Neuronal stem cell (in vitro differentiated cells): ENCODE measurements at regions not wholly inside any gene's neighbourhood (a gene's known extent, or its start where the extent isn't known, plus 50 kb on each side); places are given as distances from the start of the nearest gene placed in this dataset.

Source experiments
- DNase-seq: peaks from one replicate; pipeline ENCODE4 v3.0.0-alpha.2; 2013; ENCODE audit warnings: low spot score
- H2AFZ ChIP-seq: one replicate; pipeline ENCODE4 v1.6.1; 2013; ENCODE audit warnings: mild to moderate bottlenecking, low read length, inconsistent platforms
- H2AK5ac ChIP-seq: 2 replicates; pipeline ENCODE4 v1.6.1; 2013; ENCODE audit warnings: low read depth, mild to moderate bottlenecking, inconsistent platforms, low read length, moderate library complexity, mixed read lengths
- H2BK120ac ChIP-seq: 2 replicates; pipeline ENCODE4 v1.6.1; 2013; ENCODE audit warnings: low read depth, mild to moderate bottlenecking, inconsistent platforms, low read length, moderate library complexity, mixed read lengths
- H2BK12ac ChIP-seq: one replicate; pipeline ENCODE4 v1.6.1; 2013; ENCODE audit warnings: low read length, inconsistent platforms
- H2BK15ac ChIP-seq: 2 replicates; pipeline ENCODE4 v1.6.1; 2013; ENCODE audit warnings: mild to moderate bottlenecking, low read length, inconsistent platforms, mixed read lengths
- H2BK5ac ChIP-seq: one replicate; pipeline ENCODE4 v1.6.1; 2013; ENCODE audit warnings: inconsistent platforms, mild to moderate bottlenecking, low read length, moderate library complexity
- H3K14ac ChIP-seq: one replicate; pipeline ENCODE4 v1.6.1; 2013; ENCODE audit warnings: low read length, inconsistent platforms
- H3K18ac ChIP-seq: 2 replicates; pipeline ENCODE4 v1.6.1; 2013; ENCODE audit warnings: low read length, inconsistent platforms
- H3K23ac ChIP-seq: 2 replicates; pipeline ENCODE4 v1.6.1; 2013; ENCODE audit warnings: low read depth, mild to moderate bottlenecking, mixed read lengths, low read length, inconsistent platforms; ENCODE audit not compliant: poor library complexity
- H3K27ac ChIP-seq: replicated peaks from 3 replicates; pipeline ENCODE4 v1.5.1; 2013; ENCODE audit warnings: low read length, inconsistent platforms
- H3K27me3 ChIP-seq, 3 experiments: 2 replicates each; pipeline ENCODE4 v1.6.1; 2013; ENCODE audit warnings: low read length in 3 of 3, mild to moderate bottlenecking in 2 of 3, inconsistent platforms in 1 of 3, low read depth in 1 of 3, mixed read lengths in 1 of 3, moderate library complexity in 1 of 3; ENCODE audit not compliant: control insufficient read depth in 3 of 3, insufficient read depth in 3 of 3
- H3K36me3 ChIP-seq, 2 donors: replicated peaks in 1 of 2; 2 replicates each; pipeline ENCODE4 v1.6.1; 2013; ENCODE audit warnings: low read length in 2 of 2; ENCODE audit not compliant: control insufficient read depth in 2 of 2, insufficient read depth in 2 of 2
- H3K4ac ChIP-seq: 2 replicates; pipeline ENCODE4 v1.6.1; 2013; ENCODE audit warnings: inconsistent platforms, mild to moderate bottlenecking, low read length, moderate library complexity
- H3K4me1 ChIP-seq, 2 donors: 1 replicate in 1 of 2; 2 replicates in 1 of 2; pipeline ENCODE4 v1.6.1; 2013; ENCODE audit warnings: low read length in 2 of 2, low read depth in 1 of 2; ENCODE audit not compliant: control insufficient read depth in 2 of 2, insufficient read depth in 1 of 2
- H3K4me2 ChIP-seq: one replicate; pipeline ENCODE4 v1.6.1; 2013; ENCODE audit warnings: mild to moderate bottlenecking, low read length, inconsistent platforms; ENCODE audit not compliant: insufficient read depth, poor library complexity, severe bottlenecking
- H3K4me3 ChIP-seq, 2 donors: 2 replicates each; pipeline ENCODE4 v1.5.1; 2013; ENCODE audit warnings: low read length in 2 of 2, mild to moderate bottlenecking in 2 of 2, inconsistent platforms in 1 of 2, moderate library complexity in 1 of 2
- H3K79me1 ChIP-seq: one replicate; pipeline ENCODE4 v1.6.1; 2013; ENCODE audit warnings: low read depth, mild to moderate bottlenecking, inconsistent platforms, low read length, moderate library complexity
- H3K9ac ChIP-seq: one replicate; pipeline ENCODE4 v1.6.1; 2013; ENCODE audit warnings: mild to moderate bottlenecking, low read depth, low read length, inconsistent platforms; ENCODE audit not compliant: poor library complexity
- H3K9me3 ChIP-seq, 2 donors: replicated peaks in 1 of 2; 2 replicates each; pipeline versions ENCODE3 to v1.6.1; 2013; ENCODE audit warnings: low read length in 2 of 2, mild to moderate bottlenecking in 2 of 2, inconsistent platforms in 1 of 2, low read depth in 1 of 2, mixed read lengths in 1 of 2, moderate library complexity in 1 of 2; ENCODE audit not compliant: control insufficient read depth in 2 of 2, insufficient read depth in 1 of 2
- H4K8ac ChIP-seq: one replicate; pipeline ENCODE4 v1.6.1; 2013; ENCODE audit warnings: low read depth, mild to moderate bottlenecking, inconsistent platforms, low read length, moderate library complexity
- H4K91ac ChIP-seq: one replicate; pipeline ENCODE4 v1.6.1; 2013; ENCODE audit warnings: low read length, low read depth, mild to moderate bottlenecking, inconsistent platforms; ENCODE audit not compliant: poor library complexity
- WGBS, 2 donors: extraction: QIAGEN DNeasy Blood & Tissue Kit; methylation state at CpG; one replicate each; pipeline ENCODE4 v1.1.7; 2013; ENCODE audit warnings: missing lambda C conversion rate in 2 of 2, mixed read lengths in 1 of 2; ENCODE audit not compliant: insufficient read length in 2 of 2, insufficient replicate concordance in 1 of 2; ENCODE audit errors: extremely low coverage in 2 of 2; 5-methylcytosine and 5-hydroxymethylcytosine counted together

GRCh38 chr2:59887366-59887765, 666.1 kb downstream of the BCL11A start:
- H3K4me2 ChIP-seq, result no peak overlapping the region
- no peaks in the 10 kb centered on the region for H3K79me1 ChIP-seq
- H3K9me3 ChIP-seq, result no peaks in the 10 kb centered on the region
- no peak overlapping the region for H2BK15ac ChIP-seq
- H2BK5ac ChIP-seq, result no peak overlapping the region
- H2BK12ac ChIP-seq, result no peak overlapping the region
- H2AFZ ChIP-seq, result no peak overlapping the region
- no peak overlapping the region for H3K9ac ChIP-seq
- no peak overlapping the region for H4K91ac ChIP-seq
- H2AK5ac ChIP-seq, result no peak overlapping the region
- no CpG with 5 or more reads among the region's 3 CpGs for WGBS, 2 donors
- H3K4ac ChIP-seq, result no peak overlapping the region
- no peak overlapping the region for H4K8ac ChIP-seq
- H3K18ac ChIP-seq, result no peak overlapping the region
- no peaks in the 10 kb centered on the region for H3K4me1 ChIP-seq
- no peak overlapping the region for H2BK120ac ChIP-seq
- no peak overlapping the region for H3K27ac ChIP-seq
- H3K14ac ChIP-seq, result no peak overlapping the region
- H3K23ac ChIP-seq, result no peak overlapping the region
- DNase-seq, result no peak
- no peak overlapping the region for H3K4me3 ChIP-seq
- no peaks in the 10 kb centered on the region for H3K36me3 ChIP-seq
- H3K27me3 ChIP-seq, result no peaks in the 10 kb centered on the region

DNA sequence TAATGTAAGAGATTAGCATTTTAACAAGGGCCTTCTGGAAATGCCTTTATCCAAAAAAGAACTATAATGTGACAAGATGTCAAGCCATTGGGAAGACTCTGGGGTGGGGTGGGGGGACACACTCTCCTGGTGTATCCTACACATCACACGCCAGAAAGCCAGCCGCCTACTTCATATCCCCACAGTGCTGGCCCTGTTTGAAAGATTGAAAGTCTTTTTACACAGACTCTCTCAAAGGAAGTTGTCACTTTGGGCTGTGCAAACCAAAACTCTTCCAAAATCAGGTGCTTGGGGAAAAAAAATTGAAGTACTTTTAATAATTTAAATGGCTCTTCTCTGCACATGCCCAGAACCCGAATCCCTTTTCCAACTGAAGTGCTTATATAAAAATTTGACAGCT, 666.7 kb downstream of the BCL11A start:
- DNase-seq, result no peak
- no peak overlapping the region for H2AK5ac ChIP-seq
- H3K27ac ChIP-seq, result no peak overlapping the region
- H2BK12ac ChIP-seq, result no peak overlapping the region
- no peak overlapping the region for H4K91ac ChIP-seq
- H3K4ac ChIP-seq, result no peak overlapping the region
- no peaks in the 10 kb centered on the region for H3K79me1 ChIP-seq
- no peak overlapping the region for H2AFZ ChIP-seq
- H3K18ac ChIP-seq, result no peak overlapping the region
- no peak overlapping the region for H2BK5ac ChIP-seq
- H3K36me3 ChIP-seq, result no peaks in the 10 kb centered on the region
- no CpG with 5 or more reads among the region's 3 CpGs for WGBS, 2 donors
- no peak overlapping the region for H3K14ac ChIP-seq
- no peak overlapping the region for H3K4me3 ChIP-seq
- H3K4me1 ChIP-seq, result no peaks in the 10 kb centered on the region
- H2BK15ac ChIP-seq, result no peak overlapping the region
- no peak overlapping the region for H3K4me2 ChIP-seq
- H2BK120ac ChIP-seq, result no peak overlapping the region
- H3K27me3 ChIP-seq, result no peaks in the 10 kb centered on the region
- no peaks in the 10 kb centered on the region for H3K9me3 ChIP-seq
- no peak overlapping the region for H3K23ac ChIP-seq
- H4K8ac ChIP-seq, result no peak overlapping the region
- no peak overlapping the region for H3K9ac ChIP-seq

DNA sequence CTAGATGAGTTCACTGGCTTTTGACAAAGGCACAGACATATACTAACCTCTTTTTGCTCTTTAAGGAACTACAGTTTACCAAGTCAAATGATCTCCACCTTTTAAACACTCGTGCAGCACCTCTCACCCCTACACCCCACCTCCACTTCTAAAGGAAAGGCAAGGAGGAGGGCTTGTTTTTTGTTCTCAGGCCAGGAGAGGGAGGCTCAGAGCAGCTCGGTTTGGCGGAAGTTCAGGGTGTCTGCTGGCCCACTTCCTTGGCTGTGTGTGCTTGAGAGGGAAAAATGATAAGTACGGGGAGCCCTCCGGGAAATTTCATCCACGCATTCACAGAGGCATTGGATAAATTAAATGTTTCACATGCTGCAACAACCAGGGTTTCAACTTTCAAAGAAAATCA, 667.9 kb downstream of the BCL11A start:
- no CpG with 5 or more reads among the region's 6 CpGs for WGBS, 2 donors
- H2AK5ac ChIP-seq, result no peak overlapping the region
- no peak overlapping the region for H3K9ac ChIP-seq
- H4K91ac ChIP-seq, result no peak overlapping the region
- no peaks in the 10 kb centered on the region for H3K9me3 ChIP-seq
- no peak overlapping the region for H3K4me3 ChIP-seq
- H3K27ac ChIP-seq, result no peak overlapping the region
- no peak overlapping the region for H4K8ac ChIP-seq
- H2BK15ac ChIP-seq, result no peak overlapping the region
- no peaks in the 10 kb centered on the region for H3K27me3 ChIP-seq
- H3K18ac ChIP-seq, result no peak overlapping the region
- H2BK5ac ChIP-seq, result no peak overlapping the region
- H3K4ac ChIP-seq, result no peak overlapping the region
- no peak overlapping the region for H3K4me2 ChIP-seq
- H2BK12ac ChIP-seq, result no peak overlapping the region
- H3K36me3 ChIP-seq, result no peaks in the 10 kb centered on the region
- no peaks in the 10 kb centered on the region for H3K4me1 ChIP-seq
- no peak overlapping the region for H3K14ac ChIP-seq
- no peak overlapping the region for H2BK120ac ChIP-seq
- H2AFZ ChIP-seq, result no peak overlapping the region
- H3K23ac ChIP-seq, result no peak overlapping the region
- no peak for DNase-seq
- H3K79me1 ChIP-seq, result no peaks in the 10 kb centered on the region

DNA sequence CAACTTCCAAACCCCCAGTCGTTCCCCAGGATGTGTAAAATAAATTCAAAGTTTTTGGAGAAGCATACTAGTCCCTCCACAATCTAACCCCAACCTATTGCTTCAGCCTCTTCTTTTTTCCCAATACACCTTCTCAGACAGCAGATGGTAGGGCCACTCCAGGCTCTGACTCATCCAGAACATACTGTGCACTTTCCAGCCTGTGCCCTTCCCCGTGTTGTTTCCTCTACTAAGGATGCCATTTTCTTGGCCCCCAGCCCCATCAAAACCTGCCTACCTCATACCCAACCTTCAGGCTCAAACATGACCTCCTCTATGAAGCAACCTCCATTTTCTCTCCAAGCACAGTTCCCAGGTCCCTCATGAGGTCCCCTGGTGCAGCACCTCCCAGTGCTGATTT, 669.3 kb downstream of the BCL11A start:
- Histone ChIP-seq H3K14ac (no peak overlapping the region), H2BK12ac (no peak overlapping the region), H4K91ac (no peak overlapping the region), H3K4me1 (peaks cover 0 to 2% of the 10 kb centered on the region in 2 donors), H3K79me1 (no peaks in the 10 kb centered on the region), H4K8ac (no peak overlapping the region), H3K4ac (no peak overlapping the region), H3K36me3 (no peaks in the 10 kb centered on the region), H3K23ac (no peak overlapping the region), H3K9me3 (no peaks in the 10 kb centered on the region), H2BK5ac (no peak overlapping the region), H3K4me3 (no peak overlapping the region), H3K9ac (no peak overlapping the region), H3K4me2 (no peak overlapping the region), H2BK15ac (no peak overlapping the region), H2AFZ (no peak overlapping the region), H3K27me3 (no peaks in the 10 kb centered on the region), H3K18ac (no peak overlapping the region), H3K27ac (no peak overlapping the region), H2BK120ac (no peak overlapping the region), H2AK5ac (no peak overlapping the region)
- WGBS, 2 donors, result no CpG with 5 or more reads among the region's 2 CpGs
- DNase-seq, result no peak
